ENCODE measurements at regions not wholly inside any gene's neighbourhood (a gene's known extent, or its start where the extent isn't known, plus 50 kb on each side); places are given as distances from the start of the nearest gene placed in this dataset.

DNA sequence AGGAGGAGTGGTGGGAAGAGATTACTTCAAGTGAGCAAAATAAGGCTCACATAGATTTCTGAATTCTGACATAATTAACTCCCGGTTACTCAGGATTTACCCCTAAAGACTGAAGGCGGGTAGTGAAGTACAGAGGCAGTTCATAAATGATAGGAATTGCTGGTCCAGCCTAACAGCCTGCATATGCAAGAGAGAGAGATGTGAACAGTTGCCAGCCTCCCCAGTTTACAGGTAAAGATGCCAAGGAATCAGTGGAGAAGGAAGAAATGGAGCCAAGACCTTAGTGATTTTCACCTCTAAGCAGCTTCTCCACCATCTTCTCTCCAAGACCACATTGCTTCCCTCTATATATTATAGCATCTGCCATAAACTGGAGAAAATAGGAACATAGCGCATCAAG, 91.8 kb upstream of the THUMPD2 start:
- TF ChIP-seq, protein P1, sequence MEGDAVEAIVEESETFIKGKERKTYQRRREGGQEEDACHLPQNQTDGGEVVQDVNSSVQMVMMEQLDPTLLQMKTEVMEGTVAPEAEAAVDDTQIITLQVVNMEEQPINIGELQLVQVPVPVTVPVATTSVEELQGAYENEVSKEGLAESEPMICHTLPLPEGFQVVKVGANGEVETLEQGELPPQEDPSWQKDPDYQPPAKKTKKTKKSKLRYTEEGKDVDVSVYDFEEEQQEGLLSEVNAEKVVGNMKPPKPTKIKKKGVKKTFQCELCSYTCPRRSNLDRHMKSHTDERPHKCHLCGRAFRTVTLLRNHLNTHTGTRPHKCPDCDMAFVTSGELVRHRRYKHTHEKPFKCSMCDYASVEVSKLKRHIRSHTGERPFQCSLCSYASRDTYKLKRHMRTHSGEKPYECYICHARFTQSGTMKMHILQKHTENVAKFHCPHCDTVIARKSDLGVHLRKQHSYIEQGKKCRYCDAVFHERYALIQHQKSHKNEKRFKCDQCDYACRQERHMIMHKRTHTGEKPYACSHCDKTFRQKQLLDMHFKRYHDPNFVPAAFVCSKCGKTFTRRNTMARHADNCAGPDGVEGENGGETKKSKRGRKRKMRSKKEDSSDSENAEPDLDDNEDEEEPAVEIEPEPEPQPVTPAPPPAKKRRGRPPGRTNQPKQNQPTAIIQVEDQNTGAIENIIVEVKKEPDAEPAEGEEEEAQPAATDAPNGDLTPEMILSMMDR (IDR thresholded peaks at IDR 0.05), result no peak
- TF ChIP-seq POLR2A (IDR thresholded peaks at IDR 0.05), result no peak
